ENCODE measurements at regions not wholly inside any gene's neighbourhood (a gene's known extent, or its start where the extent isn't known, plus 50 kb on each side); places are given as distances from the start of the nearest gene placed in this dataset.

GRCh38 chr1:101150266-101150665 lies 86.6 kb upstream of the S1PR1 start:
- POLR2A ChIA-PET = no interaction called here
- H3K9me3 ChIP-seq (ENCODE audit: control insufficient read depth, insufficient read depth, low read length) = no peaks in the 10 kb centered on the region
- CTCF ChIA-PET = interaction anchor here (0.6 to 1.0 kb wide), 2 partner anchors 24 to 88 kb away, joined by 3 to 5 read pairs; no protein-coding TSS in a partner anchor

DNA sequence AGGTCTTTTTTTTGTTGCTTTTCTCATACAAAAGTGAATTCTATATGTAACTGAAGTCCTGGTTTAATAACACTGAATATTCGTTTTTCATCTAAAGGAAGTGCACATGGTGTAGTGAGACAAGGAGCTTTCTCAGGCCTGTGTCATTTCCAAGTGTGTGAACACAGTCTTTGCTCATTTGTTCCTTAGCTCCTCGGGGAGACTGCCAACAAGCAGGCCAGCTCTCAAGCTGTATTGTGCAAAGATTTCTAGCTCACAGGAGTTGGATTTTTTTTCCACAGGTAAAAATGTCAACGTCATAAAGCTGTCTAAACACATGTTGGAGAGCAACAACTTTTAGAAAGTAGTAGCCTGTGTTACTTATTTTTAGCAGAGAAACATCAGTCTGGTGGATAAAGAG lies 87.8 kb upstream of the S1PR1 start:
- Histone ChIP-seq H3K4me3 (ENCODE audit: low read depth, low read length) (no peak overlapping the region), H3K27me3 (ENCODE audit: control insufficient read depth, insufficient read depth, low read length) (no peaks in the 10 kb centered on the region), H3K27ac (ENCODE audit: low read depth, low read length) (no peak overlapping the region), H3K9me3 (ENCODE audit: control insufficient read depth, insufficient read depth, low read length) (no peaks in the 10 kb centered on the region)
- TF ChIP-seq CTCF (IDR thresholded peaks at IDR 0.05; ENCODE audit: low read depth, low read length) = no peak
- no peak for DNase-seq (ENCODE audit: low read depth, low spot score)
- CTCF ChIA-PET = interaction anchor here (0.7 to 0.9 kb wide), 2 partner anchors 90 to 139 kb away, joined by 3 to 4 read pairs; no protein-coding TSS in a partner anchor
- POLR2A ChIA-PET = no interaction called here

More at GRCh38 chr1:101150266-101150665, 86.6 kb upstream of the S1PR1 start:
- DNase-seq (ENCODE audit: low read depth, low spot score) = no peak
- no peak for TF ChIP-seq CTCF (IDR thresholded peaks at IDR 0.05; ENCODE audit: low read depth, low read length)
- Histone ChIP-seq H3K4me3 (ENCODE audit: low read depth, low read length) (no peak overlapping the region), H3K27ac (ENCODE audit: low read depth, low read length) (no peak overlapping the region), H3K27me3 (ENCODE audit: control insufficient read depth, insufficient read depth, low read length) (no peaks in the 10 kb centered on the region)

- no peak for TF ChIP-seq CTCF (IDR thresholded peaks at IDR 0.05; ENCODE audit: low read depth, low read length)
- ChIA-PET POLR2A (no interaction called here), CTCF (no interaction called here)
- Histone ChIP-seq H3K9me3 (ENCODE audit: control insufficient read depth, insufficient read depth, low read length) (no peaks in the 10 kb centered on the region), H3K27ac (ENCODE audit: low read depth, low read length) (no peak overlapping the region), H3K27me3 (ENCODE audit: control insufficient read depth, insufficient read depth, low read length) (no peaks in the 10 kb centered on the region), H3K4me3 (ENCODE audit: low read depth, low read length) (no peak overlapping the region)
- no peak for DNase-seq (ENCODE audit: low read depth, low spot score)
These were observed 89.4 kb upstream of the S1PR1 start for GRCh38 chr1:101147381-101147780.

GRCh38 chr1:101145449-101145820 lies 91.4 kb upstream of the S1PR1 start:
- ChIA-PET POLR2A (no interaction called here), CTCF (no interaction called here)
- DNase-seq (ENCODE audit: low read depth, low spot score) = no peak
- no peak overlapping the region for H3K27ac ChIP-seq (ENCODE audit: low read depth, low read length)
- no peaks in the 10 kb centered on the region for H3K9me3 ChIP-seq (ENCODE audit: control insufficient read depth, insufficient read depth, low read length)
- no peak overlapping the region for H3K4me3 ChIP-seq (ENCODE audit: low read depth, low read length)
- no peaks in the 10 kb centered on the region for H3K27me3 ChIP-seq (ENCODE audit: control insufficient read depth, insufficient read depth, low read length)
- no peak for TF ChIP-seq CTCF (IDR thresholded peaks at IDR 0.05; ENCODE audit: low read depth, low read length)

DNA sequence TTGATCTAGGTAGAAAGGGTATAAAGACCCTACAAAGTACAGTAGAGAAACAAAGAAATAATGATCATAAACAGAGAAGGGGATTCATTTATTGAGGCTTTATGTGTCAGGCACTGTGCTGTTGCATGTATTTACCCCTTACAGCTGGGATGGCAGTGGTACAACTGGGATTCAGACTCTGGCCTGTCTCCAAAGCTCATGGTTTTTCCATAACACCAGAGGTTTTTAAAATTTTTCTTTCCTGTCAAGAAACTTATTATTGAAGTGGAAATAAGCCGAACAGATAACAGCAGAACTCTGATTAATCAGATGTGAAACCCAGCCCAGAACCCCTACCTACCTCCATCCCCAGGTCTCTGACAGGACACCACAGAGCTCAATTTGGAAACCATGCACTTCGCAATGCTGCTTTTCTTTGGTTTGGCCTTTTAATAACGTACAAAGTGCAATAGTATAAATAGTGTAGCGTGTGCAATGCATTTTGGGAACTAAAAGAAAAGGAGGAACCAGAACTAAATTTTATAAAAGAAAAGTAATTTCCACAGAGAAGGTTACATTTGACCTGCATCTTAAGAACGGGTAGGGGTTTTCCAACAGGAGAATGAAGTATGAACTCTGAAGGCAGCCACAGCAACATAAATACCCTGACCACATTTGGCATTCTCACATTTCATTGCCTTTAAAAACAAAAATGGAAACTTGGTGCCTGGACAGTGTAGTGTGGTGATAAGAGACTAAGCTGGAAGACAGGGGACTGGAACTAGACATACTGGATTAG lies 92.0 kb upstream of the S1PR1 start:
- ChIA-PET POLR2A (no interaction called here), CTCF (no interaction called here)
- no peak for TF ChIP-seq CTCF (IDR thresholded peaks at IDR 0.05; ENCODE audit: low read depth, low read length)

More for the DNA sequence above, 92.0 kb upstream of the S1PR1 start:
- Histone ChIP-seq H3K9me3 (ENCODE audit: control insufficient read depth, insufficient read depth, low read length) (no peaks in the 10 kb centered on the region), H3K27me3 (ENCODE audit: control insufficient read depth, insufficient read depth, low read length) (no peaks in the 10 kb centered on the region), H3K4me3 (ENCODE audit: low read depth, low read length) (no peak overlapping the region), H3K27ac (ENCODE audit: low read depth, low read length) (no peak overlapping the region)
- no peak for DNase-seq (ENCODE audit: low read depth, low spot score)

Data from AG04450 (cell line).